ENCODE measurements at regions not wholly inside any gene's neighbourhood (a gene's known extent, or its start where the extent isn't known, plus 50 kb on each side); places are given as distances from the start of the nearest gene placed in this dataset.

DNA sequence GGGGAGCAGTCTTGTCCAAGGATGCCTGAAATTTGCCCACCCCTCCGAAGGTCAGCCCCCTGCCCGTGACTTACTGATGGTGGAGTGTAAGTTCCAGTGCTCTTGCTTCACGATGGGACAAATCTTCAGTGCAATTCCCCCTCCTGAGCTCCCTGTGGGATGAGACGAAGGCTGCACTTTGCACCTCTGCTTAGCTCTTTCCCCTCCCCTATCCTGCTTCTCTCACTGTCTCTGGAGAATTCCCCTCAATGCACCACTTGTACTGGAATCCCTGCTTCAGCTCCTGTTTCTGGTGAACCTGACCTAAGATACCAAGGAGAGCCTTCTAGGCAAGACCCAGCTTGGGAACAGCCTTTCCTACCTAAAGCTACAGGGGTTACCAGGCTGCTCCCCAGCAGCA, 122.9 kb upstream of the ZMIZ1 start:
- TF ChIP-seq EP300 (IDR thresholded peaks at IDR 0.05; ENCODE audit: borderline replicate concordance) (no peak), FOXM1 (IDR thresholded peaks at IDR 0.05; ENCODE audit: borderline replicate concordance, low read depth) (no peak)
- TF ChIP-seq, protein P1, sequence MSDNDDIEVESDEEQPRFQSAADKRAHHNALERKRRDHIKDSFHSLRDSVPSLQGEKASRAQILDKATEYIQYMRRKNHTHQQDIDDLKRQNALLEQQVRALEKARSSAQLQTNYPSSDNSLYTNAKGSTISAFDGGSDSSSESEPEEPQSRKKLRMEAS (IDR thresholded peaks at IDR 0.05), result no peak

Data from Ishikawa (cell line).